ENCODE measurements at regions not wholly inside any gene's neighbourhood (a gene's known extent, or its start where the extent isn't known, plus 50 kb on each side); places are given as distances from the start of the nearest gene placed in this dataset.

GRCh38 chr1:67564193-67564592 lies 120.8 kb upstream of the GADD45A start:
- Histone ChIP-seq H4K5ac (ENCODE audit: insufficient read length, low read depth, low read length) (no peak overlapping the region), H3K79me2 (ENCODE audit: insufficient read depth, low read length) (no peaks in the 10 kb centered on the region), H3K79me1 (ENCODE audit: insufficient read depth, low read depth, low read length, poor library complexity, severe bottlenecking) (no peaks in the 10 kb centered on the region), H4K8ac (replicated peaks; ENCODE audit: insufficient read length, low read depth, low read length) (no peak overlapping the region), H3K4me2 (ENCODE audit: insufficient read depth, insufficient read length, low read length) (no peak overlapping the region), H2AK5ac (ENCODE audit: insufficient read length, low read length) (no peak overlapping the region), H2BK12ac (ENCODE audit: insufficient read length, low read depth, low read length) (no peak overlapping the region), H2BK15ac (ENCODE audit: low read depth, low read length) (no peak overlapping the region), H4K91ac (ENCODE audit: insufficient read length, low read depth, low read length) (no peak overlapping the region), H3K4me1 (ENCODE audit: insufficient read depth, low read length) (no peaks in the 10 kb centered on the region), H3K18ac (ENCODE audit: insufficient read length, low read depth, low read length) (no peak overlapping the region), H2BK5ac (ENCODE audit: insufficient read length, low read length) (no peak overlapping the region), H3K27me3 (ENCODE audit: insufficient read depth, low read length) (no peaks in the 10 kb centered on the region), H3K4ac (ENCODE audit: low read depth, low read length) (no peak overlapping the region), H3T11ph (ENCODE audit: low read length) (no peak overlapping the region), H3K9me3 (ENCODE audit: control insufficient read depth, low read depth, low read length) (no peaks in the 10 kb centered on the region), H2BK120ac (ENCODE audit: low read depth, low read length, poor library complexity, severe bottlenecking) (no peak overlapping the region), H3K23ac (ENCODE audit: insufficient read length, low read depth, low read length) (no peak overlapping the region), H3K56ac (ENCODE audit: insufficient read length, low read depth, low read length) (no peak overlapping the region), H2AFZ (ENCODE audit: low read length) (no peak overlapping the region), H3K14ac (ENCODE audit: insufficient read depth, low read length) (no peak overlapping the region), H4K20me1 (ENCODE audit: control insufficient read depth, insufficient read depth, insufficient read length) (no peaks in the 10 kb centered on the region), H3K27ac (ENCODE audit: insufficient read length, low read depth, low read length) (no peak overlapping the region), H3K9ac (ENCODE audit: extremely low read depth, insufficient read length, low read length) (no peak overlapping the region), H3K23me2 (ENCODE audit: insufficient read length, low read depth, low read length, poor library complexity, severe bottlenecking) (no peaks in the 10 kb centered on the region), H2BK20ac (ENCODE audit: low read depth, low read length, poor library complexity, severe bottlenecking) (no peak overlapping the region)
- Mint-ChIP-seq H3K36me3 (ENCODE audit: insufficient read depth in 1 of 3, low read depth in 3 of 3) (peaks cover 0 to 5% (median 2%) of the 10 kb centered on the region in 3 experiments; a peak in 3 of 7 replicates), H3K4me1 (peaks cover 3 to 8% of the 10 kb centered on the region in 2 experiments), H3K27me3 (ENCODE audit: low read depth) (no peaks in the 10 kb centered on the region; the same call in 1 of the 2 replicates), H3K4me3 (no peak overlapping the region), H3K27ac (peak overlapping the region in 1 of 3 experiments; percentile 44; a peak in 1 of 7 replicates), H3K9me3 (peaks cover 0 to 8% of the 10 kb centered on the region in 2 experiments; a peak in 3 of 5 replicates)
- no peak for TF ChIP-seq CTCF (conservative IDR thresholded peaks at IDR 0.05)
- DNase-seq, result no peak
- no CpG with 5 or more reads among the region's 8 CpGs for WGBS (ENCODE audit: extremely low coverage, insufficient read length, low lambda C conversion rate)

Measured in H9 (cell line).